ENCODE measurements at regions not wholly inside any gene's neighbourhood (a gene's known extent, or its start where the extent isn't known, plus 50 kb on each side); places are given as distances from the start of the nearest gene placed in this dataset.
"Not testable (repeated sequence)": the region's sequence is repeated elsewhere in the genome, so short reads cannot be mapped to it uniquely, and the experiment has no call there.

GRCh38 chr5:112034421-112034979 lies 277.5 kb upstream of the NREP start:
- Histone ChIP-seq H3K36me3 (no peaks in the 10 kb centered on the region), H3K4me1 (no peaks in the 10 kb centered on the region), H3K9me3 (peaks cover 0 to 18% (median 0%) of the 10 kb centered on the region in 11 donors), H3K4me3 (no peak overlapping the region), H3K27me3 (no peaks in the 10 kb centered on the region), H3K27ac (no peak overlapping the region)
- intact Hi-C loops (cut with DNase I), result no loop called here
- ATAC-seq, result no peak
- TF ChIP-seq, protein P1, sequence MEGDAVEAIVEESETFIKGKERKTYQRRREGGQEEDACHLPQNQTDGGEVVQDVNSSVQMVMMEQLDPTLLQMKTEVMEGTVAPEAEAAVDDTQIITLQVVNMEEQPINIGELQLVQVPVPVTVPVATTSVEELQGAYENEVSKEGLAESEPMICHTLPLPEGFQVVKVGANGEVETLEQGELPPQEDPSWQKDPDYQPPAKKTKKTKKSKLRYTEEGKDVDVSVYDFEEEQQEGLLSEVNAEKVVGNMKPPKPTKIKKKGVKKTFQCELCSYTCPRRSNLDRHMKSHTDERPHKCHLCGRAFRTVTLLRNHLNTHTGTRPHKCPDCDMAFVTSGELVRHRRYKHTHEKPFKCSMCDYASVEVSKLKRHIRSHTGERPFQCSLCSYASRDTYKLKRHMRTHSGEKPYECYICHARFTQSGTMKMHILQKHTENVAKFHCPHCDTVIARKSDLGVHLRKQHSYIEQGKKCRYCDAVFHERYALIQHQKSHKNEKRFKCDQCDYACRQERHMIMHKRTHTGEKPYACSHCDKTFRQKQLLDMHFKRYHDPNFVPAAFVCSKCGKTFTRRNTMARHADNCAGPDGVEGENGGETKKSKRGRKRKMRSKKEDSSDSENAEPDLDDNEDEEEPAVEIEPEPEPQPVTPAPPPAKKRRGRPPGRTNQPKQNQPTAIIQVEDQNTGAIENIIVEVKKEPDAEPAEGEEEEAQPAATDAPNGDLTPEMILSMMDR (IDR thresholded peaks at IDR 0.05), result no peak
- no peak for DNase-seq

DNA sequence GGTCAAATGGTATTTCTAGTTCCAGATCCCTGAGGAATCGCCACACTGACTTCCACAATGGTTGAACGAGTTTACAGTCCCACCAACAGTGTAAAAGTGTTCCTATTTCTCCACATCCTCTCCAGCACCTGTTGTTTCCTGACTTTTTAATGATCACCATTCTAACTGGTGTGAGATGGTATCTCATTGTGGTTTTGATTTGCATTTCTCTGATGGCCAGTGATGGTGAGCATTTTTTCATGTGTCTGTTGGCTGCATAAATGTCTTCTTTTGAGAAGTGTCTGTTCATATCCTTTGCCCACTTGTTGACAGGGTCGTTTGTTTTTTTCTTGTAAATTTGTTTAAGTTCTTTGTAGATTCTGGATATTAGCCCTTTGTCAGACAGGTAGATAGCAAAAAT lies 269.9 kb upstream of the NREP start:
- H3K36me3 ChIP-seq; H3K27ac ChIP-seq; H3K4me1 ChIP-seq; DNase-seq; intact Hi-C loops (cut with DNase I); H3K4me3 ChIP-seq; ATAC-seq; H3K27me3 ChIP-seq: not testable (repeated sequence)
- WGBS, 2 donors, result 90 to 93% methylated on average over 3 of the region's 3 CpGs
- H3K9me3 ChIP-seq, result peaks cover 0 to 15% (median 0%) of the 10 kb centered on the region in 11 donors

GRCh38 chr5:112025757-112026156 lies 268.8 kb upstream of the NREP start:
- Histone ChIP-seq H3K9me3 (peaks cover 0 to 12% (median 0%) of the 10 kb centered on the region in 11 donors), H3K36me3 (no peaks in the 10 kb centered on the region), H3K4me3 (no peak overlapping the region), H3K27me3 (no peaks in the 10 kb centered on the region), H3K27ac (no peak overlapping the region), H3K4me1 (no peaks in the 10 kb centered on the region)
- TF ChIP-seq, protein P1 (IDR thresholded peaks at IDR 0.05), result no peak
- DNase-seq (no peak), ATAC-seq (no peak)
- intact Hi-C loops (cut with DNase I), result no loop called here
- 0% methylated on average over 1 of the region's 1 CpG for WGBS, 2 donors

GRCh38 chr5:112024769-112025168 lies 267.8 kb upstream of the NREP start:
- DNase-seq (no peak), ATAC-seq (no peak)
- 77 to 82% methylated on average over 2 of the region's 2 CpGs for WGBS, 2 donors
- TF ChIP-seq, protein P1 (IDR thresholded peaks at IDR 0.05), result no peak
- intact Hi-C loops (cut with DNase I), result no loop called here
- Histone ChIP-seq H3K9me3 (peaks cover 0 to 4% (median 0%) of the 10 kb centered on the region in 11 donors), H3K4me3 (no peak overlapping the region), H3K36me3 (no peaks in the 10 kb centered on the region), H3K4me1 (no peaks in the 10 kb centered on the region), H3K27ac (no peak overlapping the region), H3K27me3 (no peaks in the 10 kb centered on the region)

GRCh38 chr5:112024221-112024620 lies 267.2 kb upstream of the NREP start:
- TF ChIP-seq, protein P1 (IDR thresholded peaks at IDR 0.05), result no peak
- no peaks in the 10 kb centered on the region for H3K27me3 ChIP-seq

More at GRCh38 chr5:112024221-112024620, 267.2 kb upstream of the NREP start:
- Histone ChIP-seq H3K9me3 (peaks cover 0 to 4% (median 0%) of the 10 kb centered on the region in 11 donors), H3K27ac (no peak overlapping the region), H3K4me3 (no peak overlapping the region), H3K4me1 (no peaks in the 10 kb centered on the region), H3K36me3 (no peaks in the 10 kb centered on the region)
- 92 to 94% methylated on average over 3 of the region's 3 CpGs for WGBS, 2 donors
- no peak for ATAC-seq
- no peak for DNase-seq
- intact Hi-C loops (cut with DNase I), result no loop called here

Data from heart right ventricle (tissue), 16 donors.